Central memory CD8-positive, alpha-beta T cell (primary cell): ENCODE measurements at regions not wholly inside any gene's neighbourhood (a gene's known extent, or its start where the extent isn't known, plus 50 kb on each side); places are given as distances from the start of the nearest gene placed in this dataset.
"Not testable (repeated sequence)": the region's sequence is repeated elsewhere in the genome, so short reads cannot be mapped to it uniquely, and the experiment has no call there.

ENCODE experiments used
- ATAC-seq: fragments of 150-1000 bp; cut with Tn5 transposase; replicated peaks from 2 replicates; pipeline ENCODE4 v1.10.0; 2022; ENCODE audit warnings: mild to moderate bottlenecking, moderate FRiP score, moderate number of reproducible peaks; ENCODE audit not compliant: poor library complexity, severe bottlenecking; ENCODE audit errors: extremely low read depth
- DNase-seq, 2 donors: peaks; one replicate each; pipeline ENCODE4 v3.0.0; 2021; ENCODE audit warnings: low spot score in 2 of 2
- H3K27ac Mint-ChIP-seq: one replicate; pipeline ENCODE4 v1.8.0; 2022; ENCODE audit warnings: low read depth, mild to moderate bottlenecking, moderate library complexity, mixed read lengths
- H3K27me3 Mint-ChIP-seq: one replicate; pipeline ENCODE4 v1.8.0; 2022; ENCODE audit warnings: mixed read lengths
- H3K36me3 Mint-ChIP-seq: one replicate; pipeline ENCODE4 v1.8.0; 2022; ENCODE audit warnings: mild to moderate bottlenecking, moderate library complexity, mixed read lengths; ENCODE audit not compliant: insufficient read depth
- H3K4me1 Mint-ChIP-seq: one replicate; pipeline ENCODE4 v1.8.0; 2022; ENCODE audit warnings: mixed read lengths
- H3K4me3 Mint-ChIP-seq: one replicate; pipeline ENCODE4 v1.8.0; 2022; ENCODE audit warnings: mild to moderate bottlenecking, moderate library complexity, mixed read lengths
- H3K9me3 Mint-ChIP-seq: one replicate; pipeline ENCODE4 v1.8.0; 2022; ENCODE audit warnings: mixed read lengths

DNA sequence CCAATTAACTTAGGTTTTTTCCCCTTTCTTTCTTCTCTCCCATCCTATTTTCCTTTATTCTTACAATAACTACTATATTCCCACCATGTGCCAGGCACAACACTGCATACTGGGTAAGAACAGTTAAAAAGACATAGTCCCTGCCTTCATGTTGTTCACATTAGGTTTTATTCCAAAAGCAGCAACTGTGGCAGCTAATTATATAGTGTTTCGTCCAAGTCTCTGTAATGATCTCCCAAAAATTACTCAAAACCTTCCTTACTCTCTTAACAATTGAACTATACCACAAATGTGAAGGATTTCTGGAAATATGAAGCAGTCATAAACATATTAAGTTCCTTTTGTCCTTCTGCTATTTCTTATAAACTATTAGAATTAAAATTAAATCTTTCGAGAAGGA lies 184.1 kb upstream of the C11orf58 start:
- Mint-ChIP-seq H3K27ac (no peak overlapping the region), H3K9me3 (no peaks in the 10 kb centered on the region)

GRCh38 chr11:16547879-16548278 lies 190.6 kb upstream of the C11orf58 start:
- Mint-ChIP-seq H3K27me3 (no peaks in the 10 kb centered on the region), H3K4me1 (no peaks in the 10 kb centered on the region), H3K9me3 (peaks cover 5% of the 10 kb centered on the region), H3K4me3 (no peak overlapping the region), H3K27ac (no peak overlapping the region), H3K36me3 (no peaks in the 10 kb centered on the region)
- DNase-seq (no peak), ATAC-seq (no peak)

More for the DNA sequence above, 184.1 kb upstream of the C11orf58 start:
- Mint-ChIP-seq H3K4me1 (no peaks in the 10 kb centered on the region), H3K27me3 (no peaks in the 10 kb centered on the region), H3K4me3 (no peak overlapping the region), H3K36me3 (no peaks in the 10 kb centered on the region)
- DNase-seq (no peak), ATAC-seq (no peak)

DNA sequence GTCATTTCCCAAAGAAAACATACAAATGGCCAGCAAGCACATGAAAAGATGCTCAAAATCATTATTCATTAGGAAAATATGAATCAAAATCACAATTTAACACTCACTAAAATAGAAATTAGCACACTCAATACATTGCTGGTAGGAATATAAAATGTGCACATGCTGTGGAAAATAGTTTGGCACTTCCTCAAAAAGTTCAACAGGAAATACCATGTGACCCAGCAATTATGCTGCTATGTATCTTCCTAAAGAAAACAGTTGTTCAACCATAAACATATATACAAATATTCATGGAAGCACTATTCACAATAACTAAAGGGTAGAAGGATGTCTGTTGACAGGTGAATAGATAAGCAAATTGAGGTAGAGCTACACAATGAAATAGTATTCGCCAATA lies 187.3 kb upstream of the SOX6 start:
- Mint-ChIP-seq H3K27me3 (no peaks in the 10 kb centered on the region), H3K4me3 (no peak overlapping the region), H3K27ac (no peak overlapping the region), H3K9me3 (peaks cover 11% of the 10 kb centered on the region), H3K36me3 (no peaks in the 10 kb centered on the region), H3K4me1 (no peaks in the 10 kb centered on the region)
- DNase-seq (no peak), ATAC-seq (no peak)

- no peak overlapping the region for H3K4me3 Mint-ChIP-seq
- H3K9me3 Mint-ChIP-seq = peaks cover 17% of the 10 kb centered on the region
- H3K36me3 Mint-ChIP-seq = no peaks in the 10 kb centered on the region
- no peaks in the 10 kb centered on the region for H3K4me1 Mint-ChIP-seq
- ATAC-seq (no peak), DNase-seq (no peak)
- H3K27ac Mint-ChIP-seq = no peak overlapping the region
- no peaks in the 10 kb centered on the region for H3K27me3 Mint-ChIP-seq
Observed at GRCh38 chr11:16542353-16542752, 186.0 kb upstream of the SOX6 start.

- Mint-ChIP-seq H3K36me3 (no peaks in the 10 kb centered on the region), H3K9me3 (peaks cover 17% of the 10 kb centered on the region), H3K27ac (no peak overlapping the region), H3K27me3 (no peaks in the 10 kb centered on the region), H3K4me1 (no peaks in the 10 kb centered on the region), H3K4me3 (no peak overlapping the region)
- ATAC-seq (no peak), DNase-seq (no peak)
Observed at GRCh38 chr11:16536513-16536912, 180.2 kb upstream of the SOX6 start.

- H3K27ac Mint-ChIP-seq = no peak overlapping the region
- no peak for ATAC-seq
- peaks cover 5% of the 10 kb centered on the region for H3K9me3 Mint-ChIP-seq
- H3K27me3 Mint-ChIP-seq = no peaks in the 10 kb centered on the region
- H3K36me3 Mint-ChIP-seq = no peaks in the 10 kb centered on the region
- H3K4me1 Mint-ChIP-seq = no peaks in the 10 kb centered on the region
- no peak overlapping the region for H3K4me3 Mint-ChIP-seq
- DNase-seq = no peak
Observed at GRCh38 chr11:16528639-16529038, 172.3 kb upstream of the SOX6 start.

DNA sequence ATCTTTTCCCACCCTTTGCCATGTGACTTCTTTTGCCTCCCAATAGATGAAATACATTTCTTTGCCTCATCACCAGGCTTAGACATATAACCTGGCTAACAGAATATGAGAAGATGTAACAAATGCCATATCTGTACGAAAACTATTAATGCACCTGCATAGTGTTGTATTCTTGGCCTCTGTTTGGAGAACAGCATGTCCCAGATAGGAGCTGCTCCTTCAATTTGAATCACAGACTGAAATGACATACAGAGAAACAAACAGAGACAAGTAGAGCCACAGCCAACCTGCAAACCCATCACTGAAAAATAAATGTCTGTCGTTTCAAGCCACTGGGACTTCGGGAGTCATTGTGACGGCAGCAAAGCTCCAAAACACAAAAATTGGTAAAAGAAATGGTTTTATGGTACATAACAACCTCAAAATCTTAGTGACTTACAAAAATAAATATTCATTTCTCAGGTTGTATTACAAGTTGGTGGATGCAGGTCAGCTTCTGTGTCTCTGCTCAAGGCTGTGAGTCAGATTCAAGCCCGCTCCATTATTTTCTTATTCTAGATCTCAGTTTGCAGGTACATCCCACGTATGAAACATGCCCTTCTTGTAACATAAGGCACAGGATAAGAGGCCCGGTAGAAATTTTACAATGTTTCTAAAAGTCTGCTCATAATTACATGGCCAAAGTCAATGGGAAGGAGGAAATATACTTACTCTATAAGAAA lies 171.3 kb upstream of the SOX6 start:
- Mint-ChIP-seq H3K4me1 (no peaks in the 10 kb centered on the region), H3K36me3 (no peaks in the 10 kb centered on the region), H3K4me3 (no peak overlapping the region), H3K27ac (no peak overlapping the region), H3K27me3 (no peaks in the 10 kb centered on the region), H3K9me3 (peaks cover 5% of the 10 kb centered on the region)
- DNase-seq = no peak
- no peak for ATAC-seq

GRCh38 chr11:16526947-16527346 lies 170.6 kb upstream of the SOX6 start:
- Mint-ChIP-seq H3K9me3 (peaks cover 5% of the 10 kb centered on the region), H3K27me3 (no peaks in the 10 kb centered on the region), H3K4me1 (no peaks in the 10 kb centered on the region), H3K4me3 (no peak overlapping the region), H3K27ac (no peak overlapping the region), H3K36me3 (no peaks in the 10 kb centered on the region)
- no peak for ATAC-seq
- DNase-seq = no peak

- not testable (repeated sequence) for ATAC-seq, H3K27me3 Mint-ChIP-seq, H3K4me3 Mint-ChIP-seq, H3K27ac Mint-ChIP-seq, H3K36me3 Mint-ChIP-seq, DNase-seq, H3K4me1 Mint-ChIP-seq
- peaks cover 14% of the 10 kb centered on the region for H3K9me3 Mint-ChIP-seq
Observed at GRCh38 chr11:16520713-16521112, 164.4 kb upstream of the SOX6 start.

GRCh38 chr11:16512899-16513241 lies 156.5 kb upstream of the SOX6 start:
- no peak for DNase-seq
- peaks cover 3% of the 10 kb centered on the region for H3K9me3 Mint-ChIP-seq
- H3K4me3 Mint-ChIP-seq = no peak overlapping the region
- no peaks in the 10 kb centered on the region for H3K4me1 Mint-ChIP-seq
- no peaks in the 10 kb centered on the region for H3K27me3 Mint-ChIP-seq
- no peaks in the 10 kb centered on the region for H3K36me3 Mint-ChIP-seq
- H3K27ac Mint-ChIP-seq = no peak overlapping the region
- ATAC-seq = no peak

DNA sequence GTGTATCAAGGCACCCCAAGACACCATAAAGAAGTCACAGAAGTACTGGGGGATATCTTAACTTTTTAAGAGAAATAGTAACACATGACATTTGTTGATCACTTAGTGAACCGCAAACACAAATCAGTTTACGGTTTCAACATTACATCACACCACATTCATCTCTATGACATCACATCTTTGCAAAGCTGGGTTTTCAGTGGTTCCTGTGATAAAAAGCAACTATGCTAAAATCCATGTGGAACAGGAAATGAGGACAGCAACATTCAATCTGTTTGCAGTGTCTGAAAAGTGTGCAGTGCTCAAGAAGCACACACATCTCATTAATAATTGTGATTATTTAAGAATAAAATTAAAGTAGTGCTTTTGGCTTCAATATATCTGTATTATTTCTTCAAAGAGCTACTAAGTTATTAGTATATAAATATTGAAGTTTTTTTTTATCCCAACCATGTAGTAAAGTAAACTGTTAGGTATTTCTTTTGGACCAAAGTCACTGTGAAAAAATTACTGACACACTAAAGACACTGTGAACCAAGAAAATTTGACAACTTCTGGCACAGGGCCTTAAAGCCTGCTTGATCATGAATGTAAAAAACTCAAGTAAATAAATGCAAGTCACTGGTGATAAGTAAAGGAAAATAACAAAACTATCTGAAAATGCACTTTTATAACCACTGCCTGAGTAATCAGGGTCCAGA lies 156.0 kb upstream of the SOX6 start:
- no peak for ATAC-seq
- Mint-ChIP-seq H3K27me3 (no peaks in the 10 kb centered on the region), H3K27ac (no peak overlapping the region), H3K4me1 (no peaks in the 10 kb centered on the region), H3K9me3 (no peaks in the 10 kb centered on the region), H3K36me3 (no peaks in the 10 kb centered on the region), H3K4me3 (no peak overlapping the region)
- DNase-seq = no peak

GRCh38 chr11:16511116-16512114 lies 155.1 kb upstream of the SOX6 start:
- no peaks in the 10 kb centered on the region for H3K4me1 Mint-ChIP-seq
- DNase-seq = no peak
- no peak overlapping the region for H3K27ac Mint-ChIP-seq
- no peak for ATAC-seq
- H3K36me3 Mint-ChIP-seq = no peaks in the 10 kb centered on the region
- H3K9me3 Mint-ChIP-seq = peaks cover 2% of the 10 kb centered on the region
- no peaks in the 10 kb centered on the region for H3K27me3 Mint-ChIP-seq
- no peak overlapping the region for H3K4me3 Mint-ChIP-seq
